Esophagus muscularis mucosa (tissue), 4 donors: ENCODE measurements at regions not wholly inside any gene's neighbourhood (a gene's known extent, or its start where the extent isn't known, plus 50 kb on each side); places are given as distances from the start of the nearest gene placed in this dataset.

Experiments used
- DNase-seq: peaks from one replicate; pipeline ENCODE4 v3.0.0-alpha.2; 2017; ENCODE audit errors: extremely low spot score
- H3K27ac ChIP-seq, 4 donors: fragments of 200-600 bp; sonication (generic); replicated peaks in 1 of 4; 1 replicate in 3 of 4; 2 replicates in 1 of 4; pipeline ENCODE4 v1.5.1; 2016 to 2019; ENCODE audit warnings: mild to moderate bottlenecking in 1 of 4
- H3K27me3 ChIP-seq, 4 donors: fragments of 200-600 bp; sonication (generic); one replicate each; pipeline versions ENCODE4 v1.5.1 to v1.6.0; 2016 to 2019
- H3K36me3 ChIP-seq, 4 donors: fragments of 200-600 bp; sonication (generic); one replicate each; pipeline ENCODE4 v1.5.1; 2016 to 2019
- H3K4me1 ChIP-seq, 4 donors: fragments of 200-600 bp; sonication (generic); one replicate each; pipeline ENCODE4 v1.5.1; 2016 to 2019
- H3K4me3 ChIP-seq, 4 donors: fragments of 200-600 bp; sonication (generic); 1 replicate in 2 of 4; 2 replicates in 2 of 4; pipeline ENCODE4 v1.5.1; 2016 to 2019; ENCODE audit warnings: mild to moderate bottlenecking in 4 of 4, moderate library complexity in 1 of 4
- H3K9me3 ChIP-seq, 4 donors: fragments of 200-600 bp; sonication (generic); 1 replicate in 3 of 4; 2 replicates in 1 of 4; pipeline ENCODE4 v1.5.1; 2016 to 2019
- CTCF ChIP-seq, 3 experiments: fragments of 200-600 bp in 2 of 3; fragments of 450-650 bp in 1 of 3; sonication (generic) in 2 of 3; IDR thresholded peaks; one replicate each; pipeline ENCODE4 v1.5.1; 2017 to 2019; ENCODE audit warnings: antibody characterized with exemption in 3 of 3, mild to moderate bottlenecking in 2 of 3, moderate library complexity in 1 of 3
- EP300 ChIP-seq: sonication (generic); formaldehyde crosslinking; IDR thresholded peaks from one replicate; pipeline ENCODE4 v1.6.1; 2017; ENCODE audit warnings: antibody characterized with exemption
- POLR2A ChIP-seq: fragments of 450-650 bp; IDR thresholded peaks from one replicate; pipeline ENCODE4 v1.6.1; 2017; ENCODE audit warnings: antibody characterized with exemption, moderate library complexity, mild to moderate bottlenecking, low read depth
- POLR2AphosphoS5 ChIP-seq, 2 donors: sonication (generic); formaldehyde crosslinking; IDR thresholded peaks; one replicate each; pipeline ENCODE4 v1.6.1; 2017; ENCODE audit warnings: antibody characterized with exemption in 2 of 2
- WGBS: methylation state at CpG from one replicate; pipeline ENCODE4 v1.1.5; 2018; 5-methylcytosine and 5-hydroxymethylcytosine counted together
- intact Hi-C: fragments of 100-400 bp; cut with DNase I; formaldehyde crosslinking; loops from one replicate; pipeline ENCODE4 v1.15.1; 2023

GRCh38 chr3:791442-791841 lies 301.4 kb upstream of the CNTN6 start:
- Histone ChIP-seq H3K27me3 (no peaks in the 10 kb centered on the region), H3K36me3 (no peaks in the 10 kb centered on the region), H3K9me3 (peaks cover 0 to 6% (median 0%) of the 10 kb centered on the region in 4 donors), H3K27ac (no peak overlapping the region), H3K4me1 (no peaks in the 10 kb centered on the region), H3K4me3 (no peak overlapping the region)
- no peak for TF ChIP-seq POLR2AphosphoS5 (IDR thresholded peaks at IDR 0.05)
- TF ChIP-seq POLR2A: no peak
- no peak for TF ChIP-seq EP300
- no peak for TF ChIP-seq CTCF (IDR thresholded peaks at IDR 0.05)
- intact Hi-C loops: no loop called here
- 99% methylated on average over 5 of the region's 5 CpGs for WGBS
- no peak for DNase-seq

- no peaks in the 10 kb centered on the region for H3K27me3 ChIP-seq
- WGBS: 69% methylated on average over 8 of the region's 8 CpGs
- peaks cover 0 to 6% (median 0%) of the 10 kb centered on the region in 4 donors for H3K9me3 ChIP-seq
- no peak for DNase-seq
- intact Hi-C loops: no loop called here
- H3K27ac ChIP-seq: no peak overlapping the region
- no peaks in the 10 kb centered on the region for H3K4me1 ChIP-seq
- no peaks in the 10 kb centered on the region for H3K36me3 ChIP-seq
- H3K4me3 ChIP-seq: no peak overlapping the region
- no peak for TF ChIP-seq POLR2A
- no peak for TF ChIP-seq CTCF (IDR thresholded peaks at IDR 0.05)
- TF ChIP-seq POLR2AphosphoS5 (IDR thresholded peaks at IDR 0.05): no peak
- no peak for TF ChIP-seq EP300
Observed at GRCh38 chr3:792630-793029, 300.2 kb upstream of the CNTN6 start.

- Histone ChIP-seq H3K27me3 (no peaks in the 10 kb centered on the region), H3K9me3 (no peaks in the 10 kb centered on the region), H3K4me1 (no peaks in the 10 kb centered on the region), H3K27ac (no peak overlapping the region), H3K36me3 (no peaks in the 10 kb centered on the region), H3K4me3 (no peak overlapping the region)
- 73% methylated on average over 2 of the region's 2 CpGs for WGBS
- intact Hi-C loops: no loop called here
- DNase-seq: no peak
- TF ChIP-seq EP300 (no peak), POLR2A (no peak), POLR2AphosphoS5 (IDR thresholded peaks at IDR 0.05) (no peak), CTCF (IDR thresholded peaks at IDR 0.05) (no peak)
Observed at GRCh38 chr3:804211-804610, 288.6 kb upstream of the CNTN6 start.

- H3K9me3 ChIP-seq: no peaks in the 10 kb centered on the region
- intact Hi-C loops: no loop called here
- H3K27ac ChIP-seq: no peak overlapping the region
- H3K36me3 ChIP-seq: no peaks in the 10 kb centered on the region
- H3K4me1 ChIP-seq: no peaks in the 10 kb centered on the region
- TF ChIP-seq EP300 (no peak), CTCF (IDR thresholded peaks at IDR 0.05) (no peak), POLR2AphosphoS5 (IDR thresholded peaks at IDR 0.05) (no peak), POLR2A (no peak)
- WGBS: 94% methylated on average over 1 of the region's 1 CpG
- no peak overlapping the region for H3K4me3 ChIP-seq
- DNase-seq: no peak
- no peaks in the 10 kb centered on the region for H3K27me3 ChIP-seq
Observed at GRCh38 chr3:805326-805725, 287.5 kb upstream of the CNTN6 start.

GRCh38 chr3:806006-806405 lies 286.8 kb upstream of the CNTN6 start:
- WGBS: 92% methylated on average over 2 of the region's 2 CpGs
- intact Hi-C loops: no loop called here
- H3K27ac ChIP-seq: no peak overlapping the region
- H3K4me1 ChIP-seq: no peaks in the 10 kb centered on the region
- TF ChIP-seq POLR2A: no peak
- no peak for TF ChIP-seq EP300
- TF ChIP-seq POLR2AphosphoS5 (IDR thresholded peaks at IDR 0.05): no peak
- no peak for TF ChIP-seq CTCF (IDR thresholded peaks at IDR 0.05)
- no peaks in the 10 kb centered on the region for H3K36me3 ChIP-seq
- H3K4me3 ChIP-seq: no peak overlapping the region
- DNase-seq: no peak
- no peaks in the 10 kb centered on the region for H3K27me3 ChIP-seq
- H3K9me3 ChIP-seq: no peaks in the 10 kb centered on the region
